ENCODE measurements at regions not wholly inside any gene's neighbourhood (a gene's known extent, or its start where the extent isn't known, plus 50 kb on each side); places are given as distances from the start of the nearest gene placed in this dataset.
"Not testable (repeated sequence)": the region's sequence is repeated elsewhere in the genome, so short reads cannot be mapped to it uniquely, and the experiment has no call there.

DNA sequence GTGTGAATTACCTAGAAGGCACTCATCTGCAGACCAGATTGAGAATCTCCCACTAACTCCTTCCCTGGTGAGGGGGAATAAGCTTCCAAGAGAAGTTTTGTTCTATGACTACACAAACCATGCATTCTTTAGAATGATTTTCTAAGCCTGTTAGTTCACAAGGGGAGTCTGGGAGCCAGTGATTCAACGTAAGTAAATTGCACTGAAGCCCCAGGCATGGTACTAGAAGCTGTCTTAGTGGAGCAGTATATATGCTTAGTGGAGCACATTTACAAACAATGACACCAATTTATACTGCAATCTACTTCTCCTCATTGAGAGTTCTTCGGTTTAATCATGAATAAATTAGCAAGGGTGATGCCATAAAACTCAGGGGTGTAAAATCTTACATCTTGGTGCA lies 209.9 kb upstream of the LRRC61 start:
- TF ChIP-seq, protein P1, sequence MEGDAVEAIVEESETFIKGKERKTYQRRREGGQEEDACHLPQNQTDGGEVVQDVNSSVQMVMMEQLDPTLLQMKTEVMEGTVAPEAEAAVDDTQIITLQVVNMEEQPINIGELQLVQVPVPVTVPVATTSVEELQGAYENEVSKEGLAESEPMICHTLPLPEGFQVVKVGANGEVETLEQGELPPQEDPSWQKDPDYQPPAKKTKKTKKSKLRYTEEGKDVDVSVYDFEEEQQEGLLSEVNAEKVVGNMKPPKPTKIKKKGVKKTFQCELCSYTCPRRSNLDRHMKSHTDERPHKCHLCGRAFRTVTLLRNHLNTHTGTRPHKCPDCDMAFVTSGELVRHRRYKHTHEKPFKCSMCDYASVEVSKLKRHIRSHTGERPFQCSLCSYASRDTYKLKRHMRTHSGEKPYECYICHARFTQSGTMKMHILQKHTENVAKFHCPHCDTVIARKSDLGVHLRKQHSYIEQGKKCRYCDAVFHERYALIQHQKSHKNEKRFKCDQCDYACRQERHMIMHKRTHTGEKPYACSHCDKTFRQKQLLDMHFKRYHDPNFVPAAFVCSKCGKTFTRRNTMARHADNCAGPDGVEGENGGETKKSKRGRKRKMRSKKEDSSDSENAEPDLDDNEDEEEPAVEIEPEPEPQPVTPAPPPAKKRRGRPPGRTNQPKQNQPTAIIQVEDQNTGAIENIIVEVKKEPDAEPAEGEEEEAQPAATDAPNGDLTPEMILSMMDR (IDR thresholded peaks at IDR 0.05; ENCODE audit: insufficient read depth, low read length), result not testable (repeated sequence)
- not testable (repeated sequence) for TF ChIP-seq GABPA, POLR2AphosphoS5 (IDR thresholded peaks at IDR 0.05; ENCODE audit: low read depth)

Data from HL-60 (cell line).